ENCODE measurements at regions not wholly inside any gene's neighbourhood (a gene's known extent, or its start where the extent isn't known, plus 50 kb on each side); places are given as distances from the start of the nearest gene placed in this dataset.

GRCh38 chr9:4359016-4359415, 59.1 kb upstream of the GLIS3 start:
- no peak overlapping the region for H3K9ac ChIP-seq
- no peaks in the 10 kb centered on the region for H3K9me3 ChIP-seq
- whole genome bisulfite sequencing (ENCODE audit: low lambda C conversion rate) = 95% methylated on average over 8 of the region's 8 CpGs
- no peaks in the 10 kb centered on the region for H3K4me1 ChIP-seq (ENCODE audit: control insufficient read depth in 1 of 2, insufficient read depth in 2 of 2, low read depth in 1 of 2, low read length in 1 of 2)
- no peaks in the 10 kb centered on the region for H3K79me2 ChIP-seq (ENCODE audit: insufficient read depth)
- H3K27me3 ChIP-seq (ENCODE audit: insufficient read depth) = no peaks in the 10 kb centered on the region
- TF ChIP-seq EP300 (IDR thresholded peaks at IDR 0.05; ENCODE audit: borderline replicate concordance in 1 of 2, low read depth in 1 of 2, low read length in 1 of 2) (no peak), RCOR1 (IDR thresholded peaks at IDR 0.05; ENCODE audit: low read length) (no peak), PBX3 (IDR thresholded peaks at IDR 0.05) (no peak), RAD21 (IDR thresholded peaks at IDR 0.05; ENCODE audit: low read length) (no peak), REST (IDR thresholded peaks at IDR 0.05; ENCODE audit: low read depth, low read length) (no peak), IRF3 (IDR thresholded peaks at IDR 0.05; ENCODE audit: low read depth, low read length) (no peak), ZBTB33 (IDR thresholded peaks at IDR 0.05; ENCODE audit: borderline replicate concordance, low read depth) (no peak), SMC3 (IDR thresholded peaks at IDR 0.05; ENCODE audit: low read depth, low read length) (no peak), EZH2phosphoT487 (IDR thresholded peaks at IDR 0.05; ENCODE audit: borderline replicate concordance, low read depth) (no peak), RXRA (IDR thresholded peaks at IDR 0.05; ENCODE audit: borderline replicate concordance, low read depth) (no peak), YY1 (IDR thresholded peaks at IDR 0.05; ENCODE audit: low read depth) (no peak), POLR2AphosphoS5 (IDR thresholded peaks at IDR 0.05; ENCODE audit: low read depth, low read length) (no peak), TCF12 (IDR thresholded peaks at IDR 0.05) (no peak), ELF1 (IDR thresholded peaks at IDR 0.05) (no peak), TEAD4 (IDR thresholded peaks at IDR 0.05; ENCODE audit: borderline replicate concordance, insufficient read depth) (no peak)
- no peaks in the 10 kb centered on the region for H4K20me1 ChIP-seq (ENCODE audit: insufficient read depth)
- DNase-seq = no peak
- H3K9me2 ChIP-seq = no peaks in the 10 kb centered on the region
- H3K27ac ChIP-seq (ENCODE audit: low read depth in 2 of 2, low read length in 1 of 2) = no peak overlapping the region
- no peak overlapping the region for H3K4me2 ChIP-seq
- H3K36me3 ChIP-seq (replicated peaks in 1 of 2; ENCODE audit: control insufficient read depth in 1 of 2, insufficient read depth in 2 of 2, low read length in 1 of 2) = no peaks in the 10 kb centered on the region
- H3K4me3 ChIP-seq (ENCODE audit: low read depth in 2 of 2, low read length in 1 of 2) = no peak overlapping the region
- CTCF ChIA-PET = interaction anchor here (0.7 kb wide), 1 partner anchor 43 kb away, joined by 3 read pairs; no protein-coding TSS in a partner anchor
- no peak overlapping the region for H2AFZ ChIP-seq (ENCODE audit: low read depth)
- no peaks in the 10 kb centered on the region for H3F3A ChIP-seq (replicated peaks; ENCODE audit: insufficient read depth)
- POLR2A ChIA-PET = no interaction called here
